ENCODE measurements at regions not wholly inside any gene's neighbourhood (a gene's known extent, or its start where the extent isn't known, plus 50 kb on each side); places are given as distances from the start of the nearest gene placed in this dataset.

DNA sequence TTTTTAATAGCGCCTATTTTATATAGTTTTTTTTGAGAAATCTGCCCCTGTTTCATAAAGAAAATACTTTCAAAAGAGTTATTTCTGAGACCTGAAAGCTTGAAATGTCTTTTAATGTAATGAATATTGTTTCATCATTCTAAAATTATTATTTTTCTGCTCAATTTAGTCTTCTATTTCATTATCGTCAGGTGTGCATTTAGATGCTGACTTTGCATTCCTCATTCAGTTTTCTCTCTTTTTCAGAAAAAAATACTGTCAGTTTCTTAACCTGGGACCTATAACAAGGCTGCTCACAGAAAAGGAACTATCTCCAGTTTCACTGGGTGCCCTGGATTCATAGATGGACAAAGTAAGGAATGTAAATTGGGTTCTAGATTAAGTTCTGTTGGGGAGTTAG lies 1631.7 kb downstream of the SUCLG1 start (continued):
- TF ChIP-seq, protein P1, sequence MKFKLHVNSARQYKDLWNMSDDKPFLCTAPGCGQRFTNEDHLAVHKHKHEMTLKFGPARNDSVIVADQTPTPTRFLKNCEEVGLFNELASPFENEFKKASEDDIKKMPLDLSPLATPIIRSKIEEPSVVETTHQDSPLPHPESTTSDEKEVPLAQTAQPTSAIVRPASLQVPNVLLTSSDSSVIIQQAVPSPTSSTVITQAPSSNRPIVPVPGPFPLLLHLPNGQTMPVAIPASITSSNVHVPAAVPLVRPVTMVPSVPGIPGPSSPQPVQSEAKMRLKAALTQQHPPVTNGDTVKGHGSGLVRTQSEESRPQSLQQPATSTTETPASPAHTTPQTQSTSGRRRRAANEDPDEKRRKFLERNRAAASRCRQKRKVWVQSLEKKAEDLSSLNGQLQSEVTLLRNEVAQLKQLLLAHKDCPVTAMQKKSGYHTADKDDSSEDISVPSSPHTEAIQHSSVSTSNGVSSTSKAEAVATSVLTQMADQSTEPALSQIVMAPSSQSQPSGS (IDR thresholded peaks at IDR 0.05; ENCODE audit: low read length): no peak

DNA sequence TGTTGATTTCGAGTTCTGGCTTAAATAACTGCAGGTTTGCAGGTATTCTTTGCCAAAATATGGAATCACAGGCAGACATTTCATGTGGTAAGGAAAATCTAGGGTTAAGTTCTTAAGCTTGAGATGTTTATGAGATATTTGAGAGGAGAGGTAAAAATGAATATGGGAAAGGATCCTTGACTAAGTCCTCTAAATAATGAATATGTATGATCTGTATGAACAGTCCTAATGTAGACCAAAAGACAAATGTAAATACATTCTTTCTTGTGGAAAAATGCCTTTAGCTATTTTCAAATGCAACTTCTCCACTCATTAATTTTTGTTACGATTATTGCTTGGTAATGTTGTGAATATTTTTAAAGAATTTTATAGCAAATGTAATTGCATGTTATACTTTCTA lies 1632.6 kb downstream of the SUCLG1 start:
- in situ Hi-C loops (cut with MboI): no loop called here
- FAIRE-seq (no peak), ATAC-seq (no peak), DNase-seq (ENCODE audit: low read depth, low spot score) (no peak)
- no peaks in the 10 kb centered on the region for H3K9me3 ChIP-seq (replicated peaks; ENCODE audit: control insufficient read depth, insufficient read depth, low read length)
- WGBS (ENCODE audit: insufficient coverage, insufficient replicate concordance, low lambda C conversion rate, missing lambda C conversion rate): 14% methylated on average over 2 of the region's 2 CpGs
- no peaks in the 10 kb centered on the region for H4K20me1 ChIP-seq (ENCODE audit: control insufficient read depth, insufficient read depth)
- no peak overlapping the region for H3K9ac ChIP-seq (ENCODE audit: control insufficient read depth, insufficient read depth, low read length)
- no peaks in the 10 kb centered on the region for H3K79me2 ChIP-seq (ENCODE audit: control insufficient read depth, insufficient read depth, low read length)
- SMC1A ChIA-PET (ENCODE audit: uncharacterized antibody, unreplicated experiment): no interaction called here
- no peak overlapping the region for H3K4me3 ChIP-seq
- H3K4me1 ChIP-seq (ENCODE audit: control insufficient read depth, insufficient read depth, low read length): no peaks in the 10 kb centered on the region
- no peaks in the 10 kb centered on the region for H3K27me3 ChIP-seq (replicated peaks in 1 of 2; ENCODE audit: control insufficient read depth in 2 of 2, insufficient read depth in 2 of 2, low read length in 1 of 2)
- no TSS peak for BruUV-seq (replicated peaks)
- no peaks in the 10 kb centered on the region for H3K36me3 ChIP-seq (ENCODE audit: control insufficient read depth in 2 of 2, insufficient read depth in 2 of 2, low read length in 1 of 2)
- RAD21 ChIA-PET (ENCODE audit: unreplicated experiment): no interaction called here
- no peak overlapping the region for H3K4me2 ChIP-seq (ENCODE audit: control insufficient read depth, insufficient read depth)
- intact Hi-C loops (cut with micrococcal nuclease; ENCODE audit: unreplicated experiment): no loop called here
- no peak overlapping the region for H3K27ac ChIP-seq (ENCODE audit: control insufficient read depth, insufficient read depth)
- POLR2A ChIA-PET: no interaction called here
- CTCF ChIA-PET: no interaction called here
- no peak overlapping the region for H2AFZ ChIP-seq (ENCODE audit: control insufficient read depth, low read depth, low read length)
- TF ChIP-seq ZNF207 (IDR thresholded peaks at IDR 0.05; ENCODE audit: borderline replicate concordance): no peak
- TF ChIP-seq, protein P2, sequence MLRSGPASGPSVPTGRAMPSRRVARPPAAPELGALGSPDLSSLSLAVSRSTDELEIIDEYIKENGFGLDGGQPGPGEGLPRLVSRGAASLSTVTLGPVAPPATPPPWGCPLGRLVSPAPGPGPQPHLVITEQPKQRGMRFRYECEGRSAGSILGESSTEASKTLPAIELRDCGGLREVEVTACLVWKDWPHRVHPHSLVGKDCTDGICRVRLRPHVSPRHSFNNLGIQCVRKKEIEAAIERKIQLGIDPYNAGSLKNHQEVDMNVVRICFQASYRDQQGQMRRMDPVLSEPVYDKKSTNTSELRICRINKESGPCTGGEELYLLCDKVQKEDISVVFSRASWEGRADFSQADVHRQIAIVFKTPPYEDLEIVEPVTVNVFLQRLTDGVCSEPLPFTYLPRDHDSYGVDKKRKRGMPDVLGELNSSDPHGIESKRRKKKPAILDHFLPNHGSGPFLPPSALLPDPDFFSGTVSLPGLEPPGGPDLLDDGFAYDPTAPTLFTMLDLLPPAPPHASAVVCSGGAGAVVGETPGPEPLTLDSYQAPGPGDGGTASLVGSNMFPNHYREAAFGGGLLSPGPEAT (IDR thresholded peaks at IDR 0.05; ENCODE audit: low read depth): no peak
- TF ChIP-seq, protein P3, sequence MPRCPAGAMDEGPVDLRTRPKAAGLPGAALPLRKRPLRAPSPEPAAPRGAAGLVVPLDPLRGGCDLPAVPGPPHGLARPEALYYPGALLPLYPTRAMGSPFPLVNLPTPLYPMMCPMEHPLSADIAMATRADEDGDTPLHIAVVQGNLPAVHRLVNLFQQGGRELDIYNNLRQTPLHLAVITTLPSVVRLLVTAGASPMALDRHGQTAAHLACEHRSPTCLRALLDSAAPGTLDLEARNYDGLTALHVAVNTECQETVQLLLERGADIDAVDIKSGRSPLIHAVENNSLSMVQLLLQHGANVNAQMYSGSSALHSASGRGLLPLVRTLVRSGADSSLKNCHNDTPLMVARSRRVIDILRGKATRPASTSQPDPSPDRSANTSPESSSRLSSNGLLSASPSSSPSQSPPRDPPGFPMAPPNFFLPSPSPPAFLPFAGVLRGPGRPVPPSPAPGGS (IDR thresholded peaks at IDR 0.05; ENCODE audit: borderline replicate concordance, insufficient read depth, low read depth, low read length, poor library complexity, severe bottlenecking): no peak
- TF ChIP-seq, protein P4, sequence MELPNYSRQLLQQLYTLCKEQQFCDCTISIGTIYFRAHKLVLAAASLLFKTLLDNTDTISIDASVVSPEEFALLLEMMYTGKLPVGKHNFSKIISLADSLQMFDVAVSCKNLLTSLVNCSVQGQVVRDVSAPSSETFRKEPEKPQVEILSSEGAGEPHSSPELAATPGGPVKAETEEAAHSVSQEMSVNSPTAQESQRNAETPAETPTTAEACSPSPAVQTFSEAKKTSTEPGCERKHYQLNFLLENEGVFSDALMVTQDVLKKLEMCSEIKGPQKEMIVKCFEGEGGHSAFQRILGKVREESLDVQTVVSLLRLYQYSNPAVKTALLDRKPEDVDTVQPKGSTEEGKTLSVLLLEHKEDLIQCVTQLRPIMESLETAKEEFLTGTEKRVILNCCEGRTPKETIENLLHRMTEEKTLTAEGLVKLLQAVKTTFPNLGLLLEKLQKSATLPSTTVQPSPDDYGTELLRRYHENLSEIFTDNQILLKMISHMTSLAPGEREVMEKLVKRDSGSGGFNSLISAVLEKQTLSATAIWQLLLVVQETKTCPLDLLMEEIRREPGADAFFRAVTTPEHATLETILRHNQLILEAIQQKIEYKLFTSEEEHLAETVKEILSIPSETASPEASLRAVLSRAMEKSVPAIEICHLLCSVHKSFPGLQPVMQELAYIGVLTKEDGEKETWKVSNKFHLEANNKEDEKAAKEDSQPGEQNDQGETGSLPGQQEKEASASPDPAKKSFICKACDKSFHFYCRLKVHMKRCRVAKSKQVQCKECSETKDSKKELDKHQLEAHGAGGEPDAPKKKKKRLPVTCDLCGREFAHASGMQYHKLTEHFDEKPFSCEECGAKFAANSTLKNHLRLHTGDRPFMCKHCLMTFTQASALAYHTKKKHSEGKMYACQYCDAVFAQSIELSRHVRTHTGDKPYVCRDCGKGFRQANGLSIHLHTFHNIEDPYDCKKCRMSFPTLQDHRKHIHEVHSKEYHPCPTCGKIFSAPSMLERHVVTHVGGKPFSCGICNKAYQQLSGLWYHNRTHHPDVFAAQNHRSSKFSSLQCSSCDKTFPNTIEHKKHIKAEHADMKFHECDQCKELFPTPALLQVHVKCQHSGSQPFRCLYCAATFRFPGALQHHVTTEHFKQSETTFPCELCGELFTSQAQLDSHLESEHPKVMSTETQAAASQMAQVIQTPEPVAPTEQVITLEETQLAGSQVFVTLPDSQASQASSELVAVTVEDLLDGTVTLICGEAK (IDR thresholded peaks at IDR 0.05; ENCODE audit: borderline replicate concordance): no peak
- TF ChIP-seq, protein P5, sequence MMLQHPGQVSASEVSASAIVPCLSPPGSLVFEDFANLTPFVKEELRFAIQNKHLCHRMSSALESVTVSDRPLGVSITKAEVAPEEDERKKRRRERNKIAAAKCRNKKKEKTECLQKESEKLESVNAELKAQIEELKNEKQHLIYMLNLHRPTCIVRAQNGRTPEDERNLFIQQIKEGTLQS (IDR thresholded peaks at IDR 0.05; ENCODE audit: borderline replicate concordance, extremely low read depth, low read depth, low read length): no peak
- no peak for TF ChIP-seq CREM (IDR thresholded peaks at IDR 0.05; ENCODE audit: low read depth)
- no peak for TF ChIP-seq CHD1 (IDR thresholded peaks at IDR 0.05; ENCODE audit: low read depth, low read length)
- no peak for TF ChIP-seq EZH2 (IDR thresholded peaks at IDR 0.05; ENCODE audit: borderline replicate concordance, control insufficient read depth, low read depth, low read length)
